ENCODE measurements at regions not wholly inside any gene's neighbourhood (a gene's known extent, or its start where the extent isn't known, plus 50 kb on each side); places are given as distances from the start of the nearest gene placed in this dataset.

DNA sequence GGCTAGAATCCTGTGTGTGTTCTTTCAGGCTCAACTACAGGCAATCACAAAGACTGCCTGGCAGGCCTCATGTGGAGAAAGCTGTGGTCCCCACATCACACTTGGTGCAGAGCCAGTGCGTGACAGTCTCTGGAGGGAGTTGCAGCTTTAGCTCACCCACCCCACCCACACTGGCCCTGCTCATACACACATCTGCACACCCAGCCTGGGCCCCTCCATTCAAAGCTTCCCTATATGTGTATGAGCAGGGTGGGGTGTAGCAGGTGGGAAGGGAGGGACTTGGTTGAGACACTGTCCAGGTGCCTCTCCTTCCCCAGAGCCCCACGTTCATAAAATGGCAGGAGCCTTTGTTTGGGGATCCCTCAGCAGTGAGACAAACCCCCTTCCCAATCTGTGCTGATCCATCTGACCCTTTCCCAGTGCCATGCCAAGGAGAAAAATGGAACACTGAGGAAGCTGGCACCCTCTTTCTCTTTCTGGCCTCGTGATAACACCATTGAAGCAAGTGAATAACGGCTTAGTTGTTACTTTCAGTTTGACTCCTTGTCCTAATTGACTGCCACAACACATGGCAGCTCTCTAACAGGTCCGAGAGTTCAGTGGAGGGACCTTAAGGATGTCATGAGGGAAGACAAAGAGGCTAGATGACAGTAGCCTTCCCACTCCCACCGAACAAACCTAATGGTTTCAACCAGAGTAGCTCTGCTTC lies 53.8 kb upstream of the NRSN1 start:
- DNase-seq, result no peak

DNA sequence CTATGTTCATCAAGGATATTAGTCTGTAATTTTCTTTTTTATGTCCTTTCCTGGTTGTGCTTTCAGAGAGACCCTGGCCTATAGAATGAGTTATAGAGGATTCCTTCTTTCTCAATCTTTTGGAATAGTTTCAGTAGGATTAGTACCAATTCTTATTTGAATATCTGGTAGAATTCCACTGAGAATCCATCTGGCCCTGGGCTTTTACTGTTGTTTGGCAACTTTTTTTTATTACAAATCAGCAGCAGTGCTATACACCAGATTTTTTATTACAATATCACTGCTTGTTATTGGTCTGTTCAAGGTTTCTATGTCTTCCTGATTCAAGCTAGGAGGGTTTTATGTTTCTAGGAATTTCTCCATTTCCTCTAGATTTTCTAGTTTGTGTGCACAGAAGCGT lies 50.0 kb upstream of the NRSN1 start:
- no peak for DNase-seq

All from NCI-H1694 treated with DMSO at 0.1 percent for 48 hours (cell line).